ENCODE measurements at regions not wholly inside any gene's neighbourhood (a gene's known extent, or its start where the extent isn't known, plus 50 kb on each side); places are given as distances from the start of the nearest gene placed in this dataset.
"Not testable (repeated sequence)": the region's sequence is repeated elsewhere in the genome, so short reads cannot be mapped to it uniquely, and the experiment has no call there.

DNA sequence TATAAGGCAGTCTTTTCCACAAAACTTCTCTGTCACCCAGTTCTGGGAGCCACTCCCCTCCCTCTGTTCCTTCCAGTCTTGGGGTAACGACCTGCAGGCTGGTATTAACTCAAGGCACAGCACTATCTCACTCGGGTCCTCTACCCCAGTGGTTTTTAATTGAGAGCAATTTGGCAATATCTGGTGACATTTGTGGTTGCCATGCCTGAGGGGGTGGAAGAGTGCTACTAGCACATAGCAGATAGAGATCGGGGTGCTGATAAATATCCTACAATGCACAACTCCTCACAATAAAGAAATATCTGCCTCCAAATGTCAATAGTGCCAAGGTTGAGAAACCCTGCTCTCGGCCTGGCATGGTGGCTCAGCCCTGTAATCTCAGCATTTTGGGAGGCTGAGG lies 117.7 kb upstream of the ABCC4 start:
- DNase-seq (no peak), ATAC-seq (no peak)
- Histone ChIP-seq H3K4me1 (no peaks in the 10 kb centered on the region), H3K36me3 (no peaks in the 10 kb centered on the region), H3K9me3 (no peaks in the 10 kb centered on the region), H3K4me3 (no peak overlapping the region), H3K27ac (no peak overlapping the region), H3K27me3 (no peaks in the 10 kb centered on the region)
- intact Hi-C loops (cut with DNase I) = no loop called here
- TF ChIP-seq, protein P1, sequence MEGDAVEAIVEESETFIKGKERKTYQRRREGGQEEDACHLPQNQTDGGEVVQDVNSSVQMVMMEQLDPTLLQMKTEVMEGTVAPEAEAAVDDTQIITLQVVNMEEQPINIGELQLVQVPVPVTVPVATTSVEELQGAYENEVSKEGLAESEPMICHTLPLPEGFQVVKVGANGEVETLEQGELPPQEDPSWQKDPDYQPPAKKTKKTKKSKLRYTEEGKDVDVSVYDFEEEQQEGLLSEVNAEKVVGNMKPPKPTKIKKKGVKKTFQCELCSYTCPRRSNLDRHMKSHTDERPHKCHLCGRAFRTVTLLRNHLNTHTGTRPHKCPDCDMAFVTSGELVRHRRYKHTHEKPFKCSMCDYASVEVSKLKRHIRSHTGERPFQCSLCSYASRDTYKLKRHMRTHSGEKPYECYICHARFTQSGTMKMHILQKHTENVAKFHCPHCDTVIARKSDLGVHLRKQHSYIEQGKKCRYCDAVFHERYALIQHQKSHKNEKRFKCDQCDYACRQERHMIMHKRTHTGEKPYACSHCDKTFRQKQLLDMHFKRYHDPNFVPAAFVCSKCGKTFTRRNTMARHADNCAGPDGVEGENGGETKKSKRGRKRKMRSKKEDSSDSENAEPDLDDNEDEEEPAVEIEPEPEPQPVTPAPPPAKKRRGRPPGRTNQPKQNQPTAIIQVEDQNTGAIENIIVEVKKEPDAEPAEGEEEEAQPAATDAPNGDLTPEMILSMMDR (IDR thresholded peaks at IDR 0.05) = no peak

DNA sequence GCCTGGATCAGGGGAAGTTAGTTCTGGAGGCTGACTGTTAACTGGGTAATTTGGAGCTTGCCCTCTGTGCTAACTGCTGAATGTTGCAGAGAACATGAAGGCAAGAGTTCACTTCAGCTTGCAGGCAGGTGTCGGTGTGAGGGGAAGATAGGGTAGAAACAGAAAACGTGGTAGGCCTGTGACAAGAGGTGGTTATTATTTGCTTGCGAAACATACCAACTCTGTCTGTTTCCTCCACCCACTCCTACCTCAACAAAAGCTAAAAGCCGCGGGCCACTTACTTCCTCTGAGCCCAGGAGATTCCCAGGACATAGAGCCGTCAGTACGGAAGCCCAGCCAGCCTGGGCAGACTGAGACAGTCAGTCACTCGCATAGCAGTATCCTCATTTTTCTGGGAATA lies 119.2 kb upstream of the ABCC4 start:
- Histone ChIP-seq H3K4me1 (no peaks in the 10 kb centered on the region), H3K27me3 (no peaks in the 10 kb centered on the region), H3K36me3 (no peaks in the 10 kb centered on the region), H3K27ac (no peak overlapping the region), H3K9me3 (no peaks in the 10 kb centered on the region), H3K4me3 (no peak overlapping the region)
- intact Hi-C loops (cut with DNase I) = no loop called here
- TF ChIP-seq, protein P1 (IDR thresholded peaks at IDR 0.05) = no peak
- DNase-seq (no peak), ATAC-seq (no peak)

DNA sequence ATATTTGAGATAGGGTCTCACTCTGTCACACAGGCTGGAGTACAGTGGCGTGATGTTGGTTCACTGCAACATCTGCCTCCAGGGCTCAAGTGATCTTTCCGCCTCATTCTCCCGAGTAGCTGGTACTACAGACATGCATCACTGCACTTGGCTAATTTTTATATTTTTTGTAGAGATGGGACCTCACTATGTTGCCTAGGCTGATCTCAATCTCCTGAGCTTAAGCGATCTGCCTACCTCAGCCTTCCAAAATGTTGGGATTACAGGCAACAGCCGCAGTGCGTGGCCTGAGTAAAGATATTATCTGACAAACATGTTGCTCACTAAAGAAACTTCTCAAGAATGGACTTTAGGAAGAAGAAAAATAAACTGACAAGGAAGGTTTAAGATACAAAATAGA lies 125.4 kb upstream of the ABCC4 start:
- Histone ChIP-seq H3K9me3 (no peaks in the 10 kb centered on the region), H3K4me3 (no peak overlapping the region), H3K27me3 (no peaks in the 10 kb centered on the region), H3K36me3 (no peaks in the 10 kb centered on the region), H3K4me1 (no peaks in the 10 kb centered on the region), H3K27ac (no peak overlapping the region)
- TF ChIP-seq, protein P1 (IDR thresholded peaks at IDR 0.05) = no peak
- intact Hi-C loops (cut with DNase I) = no loop called here
- ATAC-seq = no peak
- DNase-seq = no peak

DNA sequence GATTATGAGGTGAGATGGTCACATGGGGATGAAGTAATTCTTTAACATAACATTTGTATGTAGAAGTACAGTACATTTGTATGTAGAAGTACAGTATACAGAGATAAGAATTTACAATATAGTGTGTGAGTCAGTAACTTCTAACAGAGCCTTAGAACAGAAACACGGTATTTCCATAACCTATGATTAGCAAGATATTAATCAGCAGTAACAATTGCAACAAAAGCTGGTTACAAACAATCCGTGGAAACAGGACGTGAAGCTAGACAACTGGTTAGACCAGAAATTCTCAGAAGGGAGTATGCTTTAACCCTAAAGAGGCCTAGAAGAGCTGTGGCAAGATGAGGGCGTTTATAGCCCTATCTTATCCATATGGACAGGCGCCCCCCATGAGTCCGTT lies 122.0 kb upstream of the CLDN10 start:
- H3K4me3 ChIP-seq; intact Hi-C loops (cut with DNase I); ATAC-seq: not testable (repeated sequence)

GRCh38 chr13:95432141-95432540 lies 120.4 kb upstream of the CLDN10 start:
- intact Hi-C loops (cut with DNase I) = no loop called here
- Histone ChIP-seq H3K4me3 (no peak overlapping the region), H3K9me3 (no peaks in the 10 kb centered on the region), H3K4me1 (no peaks in the 10 kb centered on the region), H3K36me3 (no peaks in the 10 kb centered on the region), H3K27ac (no peak overlapping the region), H3K27me3 (no peaks in the 10 kb centered on the region)
- DNase-seq (no peak), ATAC-seq (no peak)
- TF ChIP-seq, protein P1 (IDR thresholded peaks at IDR 0.05) = no peak

More for the DNA sequence above, 122.0 kb upstream of the CLDN10 start:
- not testable (repeated sequence) for H3K27ac ChIP-seq, DNase-seq, H3K27me3 ChIP-seq, H3K4me1 ChIP-seq, H3K36me3 ChIP-seq, H3K9me3 ChIP-seq

GRCh38 chr13:95433537-95433936 lies 119.0 kb upstream of the CLDN10 start:
- no peak overlapping the region for H3K27ac ChIP-seq
- no peaks in the 10 kb centered on the region for H3K9me3 ChIP-seq
- DNase-seq (no peak), ATAC-seq (no peak)
- TF ChIP-seq, protein P1 (IDR thresholded peaks at IDR 0.05) = no peak
- no peaks in the 10 kb centered on the region for H3K27me3 ChIP-seq
- no peaks in the 10 kb centered on the region for H3K36me3 ChIP-seq
- H3K4me3 ChIP-seq = no peak overlapping the region
- H3K4me1 ChIP-seq = no peaks in the 10 kb centered on the region
- intact Hi-C loops (cut with DNase I) = no loop called here

Data from left lung (tissue), 4 donors.